HG02588 (cell line): ENCODE measurements at regions not wholly inside any gene's neighbourhood (a gene's known extent, or its start where the extent isn't known, plus 50 kb on each side); places are given as distances from the start of the nearest gene placed in this dataset.

Source experiments
- ATAC-seq: cut with Tn5 transposase; IDR thresholded peaks from one replicate; pipeline ENCODE4 v1.9.1; 2021; ENCODE audit warnings: mild to moderate bottlenecking, moderate library complexity; ENCODE audit not compliant: unreplicated experiment

- ATAC-seq, result no peak
These were observed 2154.9 kb downstream of the LRRC4C start for GRCh38 chr11:39304586-39304985.

GRCh38 chr11:39294648-39295047 is 2164.8 kb downstream of the LRRC4C start:
- ATAC-seq, result no peak

- ATAC-seq, result no peak
These were observed 2171.4 kb downstream of the LRRC4C start for GRCh38 chr11:39288011-39288410.

- no peak for ATAC-seq
These were observed 2191.2 kb downstream of the LRRC4C start for GRCh38 chr11:39268176-39268690.

GRCh38 chr11:39255648-39256047 is 2203.8 kb downstream of the LRRC4C start:
- no peak for ATAC-seq

GRCh38 chr11:39249566-39250365 is 2209.7 kb downstream of the LRRC4C start:
- no peak for ATAC-seq

GRCh38 chr11:39247570-39248137 is 2211.8 kb downstream of the LRRC4C start:
- ATAC-seq, result no peak

GRCh38 chr11:39239553-39239952 is 2219.9 kb downstream of the LRRC4C start:
- no peak for ATAC-seq

- no peak for ATAC-seq
These were observed 2222.5 kb downstream of the LRRC4C start for GRCh38 chr11:39236916-39237315.

GRCh38 chr11:39221550-39222138 is 2237.8 kb downstream of the LRRC4C start:
- ATAC-seq, result no peak

GRCh38 chr11:39220501-39221230 is 2238.8 kb downstream of the LRRC4C start:
- ATAC-seq, result no peak

GRCh38 chr11:39220069-39220468 is 2239.4 kb downstream of the LRRC4C start:
- no peak for ATAC-seq

- no peak for ATAC-seq
These were observed 2249.5 kb downstream of the LRRC4C start for GRCh38 chr11:39209981-39210380.

- no peak for ATAC-seq
These were observed 2254.0 kb downstream of the LRRC4C start for GRCh38 chr11:39205236-39205995.

- ATAC-seq, result no peak
These were observed 2266.8 kb downstream of the LRRC4C start for GRCh38 chr11:39192671-39193070.

GRCh38 chr11:39190751-39191150 is 2268.7 kb downstream of the LRRC4C start:
- no peak for ATAC-seq

- ATAC-seq, result no peak
These were observed 2281.8 kb downstream of the LRRC4C start for GRCh38 chr11:39177678-39178077.

GRCh38 chr11:39174965-39175364 is 2284.5 kb downstream of the LRRC4C start:
- ATAC-seq, result no peak

- no peak for ATAC-seq
These were observed 2285.3 kb downstream of the LRRC4C start for GRCh38 chr11:39174196-39174595.

GRCh38 chr11:39165021-39165420 is 2294.4 kb downstream of the LRRC4C start:
- no peak for ATAC-seq

- no peak for ATAC-seq
These were observed 2310.2 kb downstream of the LRRC4C start for GRCh38 chr11:39149214-39149613.
